CD4-positive, alpha-beta T cell treated with Interleukin-6 for 4 hours (primary cell): ENCODE measurements at regions not wholly inside any gene's neighbourhood (a gene's known extent, or its start where the extent isn't known, plus 50 kb on each side); places are given as distances from the start of the nearest gene placed in this dataset.

Experiments
- DNase-seq: peaks from one replicate; pipeline ENCODE4 v3.0.0-alpha.2; 2020; ENCODE audit warnings: mixed read lengths

GRCh38 chr9:126275386-126276001 is 51.1 kb upstream of the MVB12B start:
- DNase-seq, result no peak

GRCh38 chr9:126276056-126276728 is 50.4 kb upstream of the MVB12B start:
- DNase-seq, result no peak
